SK-N-SH (cell line): ENCODE measurements at regions not wholly inside any gene's neighbourhood (a gene's known extent, or its start where the extent isn't known, plus 50 kb on each side); places are given as distances from the start of the nearest gene placed in this dataset.

Source experiments
- CTCF ChIP-seq: fragments of 200-600 bp; sonication (generic); IDR thresholded peaks from 2 replicates; pipeline ENCODE4 v1.6.1; 2017; ENCODE audit warnings: antibody characterized with exemption, mild to moderate bottlenecking, moderate library complexity
- EZH2phosphoT487 ChIP-seq: fragments of 200-600 bp; sonication (generic); IDR thresholded peaks from 2 replicates; pipeline ENCODE4 v1.6.1; 2017; ENCODE audit warnings: low read depth, mixed run types, mild to moderate bottlenecking, antibody characterized with exemption, moderate library complexity, borderline replicate concordance
- GABPA ChIP-seq: IDR thresholded peaks from 2 replicates; pipeline ENCODE4 v1.4.0; 2012; ENCODE audit warnings: low read depth, mild to moderate bottlenecking
- MAX ChIP-seq: IDR thresholded peaks from 2 replicates; pipeline ENCODE4 v1.4.0; 2012; ENCODE audit warnings: low read depth
- REST ChIP-seq: IDR thresholded peaks from 2 replicates; pipeline ENCODE4 v1.6.1; 2012; ENCODE audit warnings: mild to moderate bottlenecking, low read depth, low read length, moderate library complexity

- TF ChIP-seq GABPA = no peak
- no peak for TF ChIP-seq EZH2phosphoT487
- TF ChIP-seq MAX = no peak
- TF ChIP-seq CTCF = no peak
- TF ChIP-seq REST = no peak
Measured at GRCh38 chr14:55845963-55846825, 266.2 kb downstream of the KTN1 start.
